ENCODE measurements at regions not wholly inside any gene's neighbourhood (a gene's known extent, or its start where the extent isn't known, plus 50 kb on each side); places are given as distances from the start of the nearest gene placed in this dataset.

GRCh38 chr4:151555151-151555945 is 146.4 kb downstream of the FHIP1A start:
- no peak for TF ChIP-seq BMI1 (IDR thresholded peaks at IDR 0.05; ENCODE audit: borderline replicate concordance)
- TF ChIP-seq PAX8 (IDR thresholded peaks at IDR 0.05) = no peak
- no peak for TF ChIP-seq KDM1A (IDR thresholded peaks at IDR 0.05; ENCODE audit: borderline replicate concordance)
- no peak for TF ChIP-seq ZNF687 (IDR thresholded peaks at IDR 0.05)
- TF ChIP-seq ATF2 (IDR thresholded peaks at IDR 0.05; ENCODE audit: low read length) = no peak
